ENCODE measurements at regions not wholly inside any gene's neighbourhood (a gene's known extent, or its start where the extent isn't known, plus 50 kb on each side); places are given as distances from the start of the nearest gene placed in this dataset.

DNA sequence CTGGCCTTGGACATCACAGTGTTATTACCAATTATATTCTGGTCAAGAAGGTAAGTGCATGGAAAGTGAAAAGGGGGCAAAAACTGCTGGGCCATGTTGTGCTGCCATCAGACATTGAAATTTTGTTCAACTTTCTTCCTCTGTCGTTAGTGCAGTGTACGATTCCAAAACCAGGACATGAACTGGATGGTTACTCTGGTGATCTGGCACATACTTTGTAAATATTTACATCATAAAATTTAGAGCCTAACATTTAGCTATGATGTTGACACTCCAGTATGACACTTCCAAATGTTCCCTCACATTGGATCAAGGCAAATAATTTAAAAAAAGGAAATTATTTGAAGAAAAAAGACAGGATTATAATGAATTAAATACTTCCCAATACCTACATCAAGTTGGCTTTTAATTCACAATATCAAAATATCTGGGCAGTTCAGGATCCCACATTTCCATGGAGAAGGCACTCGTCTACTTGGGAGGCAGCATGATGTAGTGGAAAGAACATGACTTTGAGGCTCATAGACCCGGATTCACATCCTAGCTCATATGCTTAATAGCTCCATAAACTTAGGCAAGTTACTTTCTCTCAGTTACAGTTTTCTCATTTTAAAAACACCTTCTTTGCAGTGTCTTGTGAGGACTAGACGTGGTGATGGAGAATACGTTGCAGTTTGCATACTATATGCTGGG, 342.5 kb upstream of the MPDZ start:
- TF ChIP-seq EZH2phosphoT487 (IDR thresholded peaks at IDR 0.05; ENCODE audit: unreplicated experiment) (no peak), POLR2AphosphoS5 (IDR thresholded peaks at IDR 0.05; ENCODE audit: low read depth) (no peak), STAT1 (IDR thresholded peaks at IDR 0.05; ENCODE audit: unreplicated experiment) (no peak), EZH2 (IDR thresholded peaks at IDR 0.05; ENCODE audit: low read depth, unreplicated experiment) (no peak)
- TF ChIP-seq, protein P1, sequence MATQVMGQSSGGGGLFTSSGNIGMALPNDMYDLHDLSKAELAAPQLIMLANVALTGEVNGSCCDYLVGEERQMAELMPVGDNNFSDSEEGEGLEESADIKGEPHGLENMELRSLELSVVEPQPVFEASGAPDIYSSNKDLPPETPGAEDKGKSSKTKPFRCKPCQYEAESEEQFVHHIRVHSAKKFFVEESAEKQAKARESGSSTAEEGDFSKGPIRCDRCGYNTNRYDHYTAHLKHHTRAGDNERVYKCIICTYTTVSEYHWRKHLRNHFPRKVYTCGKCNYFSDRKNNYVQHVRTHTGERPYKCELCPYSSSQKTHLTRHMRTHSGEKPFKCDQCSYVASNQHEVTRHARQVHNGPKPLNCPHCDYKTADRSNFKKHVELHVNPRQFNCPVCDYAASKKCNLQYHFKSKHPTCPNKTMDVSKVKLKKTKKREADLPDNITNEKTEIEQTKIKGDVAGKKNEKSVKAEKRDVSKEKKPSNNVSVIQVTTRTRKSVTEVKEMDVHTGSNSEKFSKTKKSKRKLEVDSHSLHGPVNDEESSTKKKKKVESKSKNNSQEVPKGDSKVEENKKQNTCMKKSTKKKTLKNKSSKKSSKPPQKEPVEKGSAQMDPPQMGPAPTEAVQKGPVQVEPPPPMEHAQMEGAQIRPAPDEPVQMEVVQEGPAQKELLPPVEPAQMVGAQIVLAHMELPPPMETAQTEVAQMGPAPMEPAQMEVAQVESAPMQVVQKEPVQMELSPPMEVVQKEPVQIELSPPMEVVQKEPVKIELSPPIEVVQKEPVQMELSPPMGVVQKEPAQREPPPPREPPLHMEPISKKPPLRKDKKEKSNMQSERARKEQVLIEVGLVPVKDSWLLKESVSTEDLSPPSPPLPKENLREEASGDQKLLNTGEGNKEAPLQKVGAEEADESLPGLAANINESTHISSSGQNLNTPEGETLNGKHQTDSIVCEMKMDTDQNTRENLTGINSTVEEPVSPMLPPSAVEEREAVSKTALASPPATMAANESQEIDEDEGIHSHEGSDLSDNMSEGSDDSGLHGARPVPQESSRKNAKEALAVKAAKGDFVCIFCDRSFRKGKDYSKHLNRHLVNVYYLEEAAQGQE (IDR thresholded peaks at IDR 0.05; ENCODE audit: unreplicated experiment) = no peak

All from GM23338 (cell line).